ENCODE measurements at regions not wholly inside any gene's neighbourhood (a gene's known extent, or its start where the extent isn't known, plus 50 kb on each side); places are given as distances from the start of the nearest gene placed in this dataset.

- intact Hi-C loops (cut with DNase I): no loop called here
These were observed 441.2 kb downstream of the LRRIQ3 start for GRCh38 chr1:73756817-73757216.

GRCh38 chr1:73755649-73756048 lies 442.3 kb downstream of the LRRIQ3 start:
- DNase-seq: no peak
- no peak overlapping the region for H3K27ac ChIP-seq
- TF ChIP-seq CTCF (IDR thresholded peaks at IDR 0.05): no peak
- H3K36me3 ChIP-seq: no peaks in the 10 kb centered on the region
- ATAC-seq: peak; percentile 49
- intact Hi-C loops (cut with DNase I): no loop called here
- H3K4me1 ChIP-seq: no peaks in the 10 kb centered on the region
- H3K9me3 ChIP-seq: no peaks in the 10 kb centered on the region
- H3K27me3 ChIP-seq: no peaks in the 10 kb centered on the region
- no peak overlapping the region for H3K4me3 ChIP-seq

More at GRCh38 chr1:73756817-73757216, 441.2 kb downstream of the LRRIQ3 start:
- DNase-seq (no peak), ATAC-seq (no peak)
- H3K4me1 ChIP-seq: no peaks in the 10 kb centered on the region
- no peaks in the 10 kb centered on the region for H3K36me3 ChIP-seq
- no peak for TF ChIP-seq CTCF (IDR thresholded peaks at IDR 0.05)
- H3K27me3 ChIP-seq: no peaks in the 10 kb centered on the region
- H3K4me3 ChIP-seq: no peak overlapping the region
- H3K27ac ChIP-seq: no peak overlapping the region
- H3K9me3 ChIP-seq: no peaks in the 10 kb centered on the region

GRCh38 chr1:73749996-73750395 lies 448.0 kb downstream of the LRRIQ3 start:
- no peak for DNase-seq
- H3K27ac ChIP-seq: no peak overlapping the region
- ATAC-seq: no peak
- TF ChIP-seq CTCF (IDR thresholded peaks at IDR 0.05): no peak
- intact Hi-C loops (cut with DNase I): no loop called here
- no peak overlapping the region for H3K4me3 ChIP-seq
- no peaks in the 10 kb centered on the region for H3K36me3 ChIP-seq
- no peaks in the 10 kb centered on the region for H3K4me1 ChIP-seq
- H3K9me3 ChIP-seq: peaks cover 1% of the 10 kb centered on the region
- H3K27me3 ChIP-seq: no peaks in the 10 kb centered on the region

GRCh38 chr1:73744985-73745384 lies 453.0 kb downstream of the LRRIQ3 start:
- intact Hi-C loops (cut with DNase I): no loop called here
- TF ChIP-seq CTCF (IDR thresholded peaks at IDR 0.05): no peak
- no peak overlapping the region for H3K27ac ChIP-seq
- no peaks in the 10 kb centered on the region for H3K36me3 ChIP-seq
- no peaks in the 10 kb centered on the region for H3K4me1 ChIP-seq
- no peak for ATAC-seq
- peaks cover 3% of the 10 kb centered on the region for H3K9me3 ChIP-seq
- DNase-seq: no peak
- H3K27me3 ChIP-seq: no peaks in the 10 kb centered on the region
- H3K4me3 ChIP-seq: no peak overlapping the region

- H3K4me3 ChIP-seq: no peak overlapping the region
- DNase-seq (no peak), ATAC-seq (no peak)
- H3K9me3 ChIP-seq: no peaks in the 10 kb centered on the region
- no peaks in the 10 kb centered on the region for H3K36me3 ChIP-seq
- intact Hi-C loops (cut with DNase I): no loop called here
- no peaks in the 10 kb centered on the region for H3K27me3 ChIP-seq
- no peak for TF ChIP-seq CTCF (IDR thresholded peaks at IDR 0.05)
- H3K27ac ChIP-seq: no peak overlapping the region
- H3K4me1 ChIP-seq: no peaks in the 10 kb centered on the region
These were observed 461.9 kb downstream of the LRRIQ3 start for GRCh38 chr1:73736125-73736524.

GRCh38 chr1:73727036-73727435 lies 470.9 kb downstream of the LRRIQ3 start:
- DNase-seq: no peak
- Histone ChIP-seq H3K27me3 (no peaks in the 10 kb centered on the region), H3K4me1 (no peaks in the 10 kb centered on the region), H3K36me3 (no peaks in the 10 kb centered on the region), H3K27ac (no peak overlapping the region), H3K9me3 (no peaks in the 10 kb centered on the region), H3K4me3 (no peak overlapping the region)
- TF ChIP-seq CTCF (IDR thresholded peaks at IDR 0.05): no peak
- no peak for ATAC-seq
- intact Hi-C loops (cut with DNase I): no loop called here
